GM13976 (cell line): ENCODE measurements at regions not wholly inside any gene's neighbourhood (a gene's known extent, or its start where the extent isn't known, plus 50 kb on each side); places are given as distances from the start of the nearest gene placed in this dataset.

Experiments
- DNase-seq: peaks from one replicate; pipeline ENCODE4 v3.0.0; 2012; ENCODE audit warnings: low spot score
- in situ Hi-C: fragments of 300-500 bp; cut with MboI; formaldehyde crosslinking; loops from one replicate; pipeline ENCODE4 v1.12.0; 2022; ENCODE audit warnings: low sequenced_read_pairs, mixed read lengths, inconsistent platforms; ENCODE audit not compliant: unreplicated experiment
- TF ChIP-seq, protein P1 (sequence below): IDR thresholded peaks from 2 replicates; pipeline ENCODE4 v1.5.1; 2012; ENCODE audit warnings: borderline replicate concordance, mild to moderate bottlenecking; ENCODE audit not compliant: insufficient read depth; ENCODE audit errors: extremely low read depth, missing control alignments, control extremely low read depth

DNA sequence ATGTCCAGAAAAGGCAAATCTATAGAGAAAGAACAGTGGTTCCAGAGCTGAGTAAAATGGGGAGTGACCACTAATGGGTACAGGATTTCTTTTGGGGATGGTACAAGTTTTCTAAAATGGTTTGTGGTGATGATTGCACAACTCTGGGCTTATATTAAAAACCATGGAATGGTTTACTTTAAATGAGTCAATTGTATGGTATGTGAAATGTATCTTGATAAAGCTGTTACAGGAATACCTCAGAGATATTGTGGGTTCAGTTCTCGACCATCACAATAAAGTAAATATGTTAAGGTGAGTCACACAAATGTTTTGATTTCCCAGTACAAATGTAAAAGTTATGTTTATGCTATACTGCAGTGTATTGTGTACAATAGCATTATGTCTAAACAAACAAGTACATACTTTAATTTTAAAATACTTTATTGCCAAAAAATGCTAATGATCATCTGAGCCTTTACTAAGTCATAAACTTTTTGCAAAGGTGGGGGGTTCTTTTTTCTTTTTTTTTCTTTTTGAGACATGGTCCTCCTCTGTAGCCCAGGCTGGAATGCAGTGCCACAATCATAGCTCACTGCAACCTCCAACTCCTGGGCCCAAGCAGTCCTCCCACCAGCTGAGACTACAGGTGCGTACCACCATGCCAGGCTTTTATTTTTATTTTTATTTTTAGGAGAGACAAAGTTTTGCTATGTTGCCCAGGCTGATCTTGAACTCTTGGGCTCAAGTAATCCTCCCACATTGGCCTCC lies 65.9 kb downstream of the SHOC1 start:
- DNase-seq, result no peak
- in situ Hi-C loops, result no loop called here
- TF ChIP-seq, protein P1, sequence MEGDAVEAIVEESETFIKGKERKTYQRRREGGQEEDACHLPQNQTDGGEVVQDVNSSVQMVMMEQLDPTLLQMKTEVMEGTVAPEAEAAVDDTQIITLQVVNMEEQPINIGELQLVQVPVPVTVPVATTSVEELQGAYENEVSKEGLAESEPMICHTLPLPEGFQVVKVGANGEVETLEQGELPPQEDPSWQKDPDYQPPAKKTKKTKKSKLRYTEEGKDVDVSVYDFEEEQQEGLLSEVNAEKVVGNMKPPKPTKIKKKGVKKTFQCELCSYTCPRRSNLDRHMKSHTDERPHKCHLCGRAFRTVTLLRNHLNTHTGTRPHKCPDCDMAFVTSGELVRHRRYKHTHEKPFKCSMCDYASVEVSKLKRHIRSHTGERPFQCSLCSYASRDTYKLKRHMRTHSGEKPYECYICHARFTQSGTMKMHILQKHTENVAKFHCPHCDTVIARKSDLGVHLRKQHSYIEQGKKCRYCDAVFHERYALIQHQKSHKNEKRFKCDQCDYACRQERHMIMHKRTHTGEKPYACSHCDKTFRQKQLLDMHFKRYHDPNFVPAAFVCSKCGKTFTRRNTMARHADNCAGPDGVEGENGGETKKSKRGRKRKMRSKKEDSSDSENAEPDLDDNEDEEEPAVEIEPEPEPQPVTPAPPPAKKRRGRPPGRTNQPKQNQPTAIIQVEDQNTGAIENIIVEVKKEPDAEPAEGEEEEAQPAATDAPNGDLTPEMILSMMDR, result no peak

DNA sequence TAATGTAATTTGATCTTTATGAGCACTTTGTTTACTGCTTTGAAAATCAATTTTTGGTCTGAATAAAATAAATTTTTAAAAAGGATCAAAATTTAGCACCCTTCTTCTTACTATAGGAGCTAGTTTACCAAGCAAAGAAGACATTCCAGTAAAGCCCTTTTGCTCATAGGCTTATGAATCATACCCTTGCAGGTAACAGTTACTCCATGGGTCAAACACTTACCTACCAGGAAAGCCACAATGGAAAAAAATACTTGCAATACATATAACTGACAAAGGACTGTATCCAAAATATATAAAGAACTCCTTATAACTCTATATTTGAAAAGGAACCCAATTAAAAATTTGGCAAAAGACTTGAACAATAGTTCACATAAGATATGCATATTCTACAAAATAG lies 66.6 kb downstream of the SHOC1 start:
- in situ Hi-C loops, result no loop called here
- no peak for DNase-seq
- TF ChIP-seq, protein P1, result no peak

DNA sequence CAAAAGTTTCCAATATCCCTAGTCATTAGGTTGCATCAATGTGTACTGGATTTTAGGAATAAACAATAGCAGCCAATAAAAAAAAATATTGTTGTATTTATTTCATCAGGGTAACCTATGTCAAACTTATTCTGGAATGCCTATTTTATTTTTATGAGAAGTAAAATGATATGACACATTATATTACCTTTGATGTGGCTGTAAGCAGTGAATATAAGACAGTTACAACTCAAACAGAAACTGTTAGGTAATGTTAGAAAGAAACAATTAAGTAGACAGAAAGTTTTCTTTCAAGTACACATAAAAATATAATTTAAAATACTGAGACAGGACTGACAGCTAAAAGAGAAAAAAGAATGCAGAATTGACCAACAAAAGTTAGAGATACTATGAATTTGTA lies 65.5 kb downstream of the GNG10 start:
- peak; percentile 15 for DNase-seq

DNA sequence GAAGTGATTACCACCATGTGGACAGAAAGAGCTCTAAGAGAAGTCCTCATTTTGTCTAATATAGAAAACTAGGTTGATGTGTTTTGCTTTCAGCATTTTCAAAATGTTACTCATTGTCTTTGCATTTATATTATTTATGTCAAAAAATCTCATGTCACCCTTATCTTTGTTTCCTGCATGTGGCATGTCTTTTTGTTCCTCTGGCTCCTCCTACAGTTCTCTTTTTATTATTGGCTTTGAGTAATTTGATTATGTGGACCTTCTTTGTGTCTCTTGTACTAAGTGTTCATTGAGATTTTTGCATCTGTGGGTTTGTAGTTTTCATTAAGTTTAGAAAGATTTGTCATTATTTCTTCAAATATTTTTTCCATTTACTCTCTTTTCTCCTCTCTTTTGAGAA lies 58.8 kb downstream of the GNG10 start:
- TF ChIP-seq, protein P1, result no peak
- in situ Hi-C loops, result no loop called here
- no peak for DNase-seq

More for the DNA sequence above, 65.5 kb downstream of the GNG10 start:
- in situ Hi-C loops, result no loop called here
- TF ChIP-seq, protein P1, result no peak
